G401.6 (cell line): ENCODE measurements at regions not wholly inside any gene's neighbourhood (a gene's known extent, or its start where the extent isn't known, plus 50 kb on each side); places are given as distances from the start of the nearest gene placed in this dataset.
"Not testable (repeated sequence)": the region's sequence is repeated elsewhere in the genome, so short reads cannot be mapped to it uniquely, and the experiment has no call there.

ENCODE experiments used
- FAIRE-seq: peaks from 2 replicates; lab custom pipeline; 2012; peaks lifted over from hg19 to GRCh38; lab: Jason Lieb, UNC

- no peak for FAIRE-seq
Observed at GRCh38 chr12:131229426-131230339, 276.0 kb downstream of the ADGRD1 start.

- FAIRE-seq = no peak
Observed at GRCh38 chr12:131230340-131231031, 276.8 kb downstream of the ADGRD1 start.

GRCh38 chr12:131231032-131231980 is 277.6 kb downstream of the ADGRD1 start:
- FAIRE-seq = no peak

GRCh38 chr12:131232036-131232435 is 278.3 kb downstream of the ADGRD1 start:
- no peak for FAIRE-seq

GRCh38 chr12:131232872-131233271 is 279.2 kb downstream of the ADGRD1 start:
- FAIRE-seq = not testable (repeated sequence)

GRCh38 chr12:131233850-131234789 is 280.4 kb downstream of the ADGRD1 start:
- not testable (repeated sequence) for FAIRE-seq

GRCh38 chr12:131234841-131235271 is 281.1 kb downstream of the ADGRD1 start:
- not testable (repeated sequence) for FAIRE-seq

GRCh38 chr12:131235871-131236271 is 282.2 kb downstream of the ADGRD1 start:
- FAIRE-seq = no peak

- no peak for FAIRE-seq
Observed at GRCh38 chr12:131239384-131240094, 285.8 kb downstream of the ADGRD1 start.

- FAIRE-seq = no peak
Observed at GRCh38 chr12:131241517-131241916, 287.8 kb downstream of the ADGRD1 start.

GRCh38 chr12:131242741-131243496 is 289.2 kb downstream of the ADGRD1 start:
- FAIRE-seq = no peak

- not testable (repeated sequence) for FAIRE-seq
Observed at GRCh38 chr12:131244157-131244688, 290.5 kb downstream of the ADGRD1 start.

- not testable (repeated sequence) for FAIRE-seq
Observed at GRCh38 chr12:131245161-131245560, 291.5 kb downstream of the ADGRD1 start.

GRCh38 chr12:131245564-131246355 is 292.1 kb downstream of the ADGRD1 start:
- FAIRE-seq = no peak

GRCh38 chr12:131247026-131247725 is 293.5 kb downstream of the ADGRD1 start:
- not testable (repeated sequence) for FAIRE-seq

GRCh38 chr12:131247875-131248274 is 294.2 kb downstream of the ADGRD1 start:
- FAIRE-seq = not testable (repeated sequence)

GRCh38 chr12:131249246-131250027 is 295.7 kb downstream of the ADGRD1 start:
- no peak for FAIRE-seq
